Left kidney (tissue), 1 donor: ENCODE measurements at regions not wholly inside any gene's neighbourhood (a gene's known extent, or its start where the extent isn't known, plus 50 kb on each side); places are given as distances from the start of the nearest gene placed in this dataset.
"Not testable (repeated sequence)": the region's sequence is repeated elsewhere in the genome, so short reads cannot be mapped to it uniquely, and the experiment has no call there.

ENCODE experiments used
- DNase-seq: peaks from one replicate; pipeline ENCODE4 v3.0.0-alpha.2; 2013

GRCh38 chr12:124706363-124706762 lies 139.0 kb upstream of the NCOR2 start:
- DNase-seq, result no peak

DNA sequence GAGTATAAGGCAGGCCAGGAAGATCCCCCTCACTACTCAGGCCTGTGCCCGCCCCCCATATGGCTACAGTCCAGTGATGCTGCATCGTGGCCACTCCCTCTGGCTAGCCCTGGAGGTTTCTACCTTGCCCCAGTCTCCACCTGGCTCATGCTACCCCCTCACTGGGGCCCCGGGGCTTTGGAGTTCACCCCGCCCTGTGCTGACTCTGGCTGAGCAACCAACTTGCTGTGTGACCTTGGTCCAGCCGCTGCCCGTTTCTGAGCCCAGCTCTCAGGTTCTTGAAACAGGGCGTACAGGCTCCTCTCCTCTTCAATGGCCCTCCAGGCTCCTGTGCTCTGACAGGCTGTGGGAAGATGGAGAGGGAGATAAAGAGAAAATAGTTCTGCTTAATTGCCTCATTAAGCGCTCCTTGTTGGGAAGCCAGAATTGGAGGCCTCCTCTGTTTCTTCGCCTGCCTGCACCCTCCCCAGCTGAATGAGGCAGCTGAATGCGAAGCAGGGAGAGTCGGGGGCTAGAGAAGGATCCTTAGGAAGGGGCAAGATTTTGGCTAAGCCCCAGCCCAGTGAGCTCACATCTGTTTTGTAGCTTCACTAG lies 138.2 kb upstream of the NCOR2 start:
- DNase-seq, result no peak

DNA sequence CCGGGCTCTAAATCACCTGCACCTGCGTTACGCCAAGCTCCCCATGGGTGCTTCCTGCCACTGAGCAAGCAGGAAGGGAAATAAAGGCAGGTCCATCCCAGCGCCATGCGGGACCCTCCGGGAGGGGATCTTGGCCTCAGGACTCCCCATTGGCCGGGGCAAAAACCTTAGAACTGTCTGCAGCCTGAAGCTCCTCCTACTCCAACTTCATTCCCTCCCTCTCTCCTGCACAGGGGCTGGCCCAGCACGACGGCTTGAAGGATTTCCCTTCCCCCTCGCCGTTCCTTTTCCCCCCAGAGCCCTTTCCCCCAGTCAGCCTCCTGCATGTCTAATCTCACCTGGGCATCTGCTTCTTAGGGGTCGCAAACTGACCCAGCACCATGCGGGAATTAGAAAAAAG lies 137.2 kb upstream of the NCOR2 start:
- DNase-seq, result no peak

DNA sequence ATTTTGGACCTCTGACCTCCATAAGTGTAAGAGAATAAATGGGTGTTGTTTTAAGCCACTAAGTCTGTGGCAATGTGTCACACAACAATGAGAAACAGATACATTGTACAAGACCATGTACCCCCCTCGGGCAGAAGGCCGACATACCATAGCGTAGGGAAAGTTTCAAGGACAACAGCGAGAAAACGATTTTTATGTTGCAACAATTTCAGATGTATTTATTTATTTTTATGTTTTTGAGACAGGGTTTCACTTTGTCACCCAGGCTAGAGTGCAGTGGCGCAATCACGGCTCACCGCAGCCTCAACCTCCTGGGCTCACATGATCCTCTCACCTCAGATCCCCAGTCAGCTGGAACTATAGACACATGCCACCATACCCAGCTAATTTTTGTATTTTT lies 136.4 kb upstream of the NCOR2 start:
- no peak for DNase-seq

- DNase-seq, result no peak
These were observed 135.3 kb upstream of the NCOR2 start for GRCh38 chr12:124702736-124703135.

- no peak for DNase-seq
These were observed 133.6 kb upstream of the NCOR2 start for GRCh38 chr12:124700810-124701592.

GRCh38 chr12:124699909-124700308 lies 132.5 kb upstream of the NCOR2 start:
- no peak for DNase-seq

GRCh38 chr12:124698998-124699305 lies 131.5 kb upstream of the NCOR2 start:
- no peak for DNase-seq

GRCh38 chr12:124698211-124698997 lies 131.0 kb upstream of the NCOR2 start:
- DNase-seq, result no peak

- not testable (repeated sequence) for DNase-seq
These were observed 130.3 kb upstream of the NCOR2 start for GRCh38 chr12:124697722-124698121.

- no peak for DNase-seq
These were observed 129.5 kb upstream of the NCOR2 start for GRCh38 chr12:124696693-124697476.

DNA sequence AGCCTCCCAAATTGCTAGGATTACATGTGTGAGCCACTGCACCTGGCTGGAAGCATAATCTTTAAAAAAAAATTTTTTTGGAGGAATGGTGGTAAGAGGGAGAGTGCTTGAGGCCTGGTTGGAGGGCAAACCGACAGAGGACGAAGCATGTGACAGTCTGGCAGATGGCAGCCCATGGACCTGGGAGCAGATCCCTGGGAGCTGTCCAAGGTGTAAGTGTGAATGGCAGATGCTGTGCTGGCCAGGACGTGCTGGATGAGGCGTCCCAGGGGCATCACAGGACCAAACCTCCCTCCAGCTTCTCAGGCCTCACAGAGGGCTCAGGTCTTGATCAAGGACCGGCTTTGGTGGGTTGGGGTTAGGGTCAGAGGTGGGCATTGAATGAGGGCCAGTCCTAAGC lies 128.4 kb upstream of the NCOR2 start:
- DNase-seq, result no peak

DNA sequence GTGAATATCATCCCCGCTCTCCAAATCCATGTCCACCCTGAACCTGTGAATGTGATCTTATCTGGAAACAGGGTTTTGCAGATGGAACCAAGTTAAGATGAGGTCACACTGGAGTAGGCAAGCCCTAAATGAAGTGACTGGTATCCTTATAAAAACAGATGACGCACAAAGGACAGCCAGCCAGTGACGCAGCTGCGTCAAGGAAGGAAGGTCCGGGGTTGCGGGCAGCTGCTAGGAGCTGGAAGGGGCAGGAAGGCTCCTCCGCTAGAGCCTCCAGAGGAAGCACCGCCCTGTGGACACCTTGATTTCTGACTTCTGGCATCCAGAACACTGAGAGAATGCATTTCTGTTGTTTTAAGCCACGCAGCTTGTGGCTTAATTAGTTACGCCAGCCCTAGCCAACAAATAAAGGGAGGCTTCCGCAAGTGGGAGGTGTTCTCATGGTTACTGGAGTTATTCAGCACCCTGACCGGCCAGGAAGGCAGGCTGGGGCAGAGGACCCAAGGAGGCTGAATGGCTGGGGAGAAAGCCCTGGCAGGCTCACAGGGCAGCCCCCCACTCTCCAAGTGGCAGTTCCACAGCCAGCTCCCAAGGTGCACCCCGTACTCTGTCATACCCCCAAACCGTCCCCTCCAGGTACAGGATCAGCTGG lies 127.6 kb upstream of the NCOR2 start:
- DNase-seq, result peak; percentile 67

DNA sequence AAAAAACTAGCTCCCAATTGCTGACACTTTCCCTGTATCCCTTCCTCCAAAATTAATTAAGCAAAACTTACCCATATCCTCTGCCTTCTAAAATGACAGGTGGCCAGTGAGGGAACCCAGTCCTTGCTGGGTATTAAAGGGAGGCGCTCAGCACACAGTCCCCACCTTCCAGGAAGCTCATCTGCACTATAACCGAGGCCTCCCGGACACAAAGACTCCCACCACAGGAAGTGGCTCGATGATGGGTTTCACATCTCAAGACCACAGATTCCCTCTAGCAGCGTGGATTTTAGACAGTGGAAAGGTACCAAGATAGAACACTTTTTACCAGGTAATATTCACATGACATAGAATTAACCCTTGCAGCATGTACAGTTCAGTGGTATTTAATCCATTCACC lies 126.8 kb upstream of the NCOR2 start:
- DNase-seq, result no peak

DNA sequence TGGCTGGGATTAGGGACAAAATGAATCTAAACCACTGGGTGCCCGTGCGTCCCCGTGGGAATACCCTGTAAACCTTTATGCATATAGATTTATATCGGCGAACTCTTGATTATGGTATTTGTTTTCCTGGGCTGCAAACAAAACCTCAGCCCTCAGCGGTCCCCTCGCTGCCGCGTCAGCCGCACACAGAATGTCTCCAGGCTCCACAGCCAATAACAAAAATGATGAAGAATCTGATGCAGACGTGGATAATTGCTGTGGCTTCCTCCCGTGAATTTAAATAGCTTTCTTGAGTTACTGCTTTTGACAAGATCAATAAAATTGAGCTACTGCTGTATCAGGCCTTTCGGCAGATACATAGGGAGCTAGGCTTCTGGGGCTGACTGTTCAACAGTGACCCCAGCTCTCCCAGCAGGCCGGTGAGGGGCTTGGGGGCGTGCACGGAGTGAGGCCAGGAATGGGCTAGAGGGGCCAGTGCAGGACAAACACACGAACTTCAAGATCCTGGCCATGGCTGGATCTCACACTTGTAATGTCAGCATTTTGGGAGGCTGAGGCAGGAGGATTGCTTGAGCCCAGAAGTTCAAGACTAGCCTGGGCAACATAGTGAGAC lies 125.8 kb upstream of the NCOR2 start:
- DNase-seq, result no peak

GRCh38 chr12:124692443-124692842 lies 125.0 kb upstream of the NCOR2 start:
- no peak for DNase-seq

DNA sequence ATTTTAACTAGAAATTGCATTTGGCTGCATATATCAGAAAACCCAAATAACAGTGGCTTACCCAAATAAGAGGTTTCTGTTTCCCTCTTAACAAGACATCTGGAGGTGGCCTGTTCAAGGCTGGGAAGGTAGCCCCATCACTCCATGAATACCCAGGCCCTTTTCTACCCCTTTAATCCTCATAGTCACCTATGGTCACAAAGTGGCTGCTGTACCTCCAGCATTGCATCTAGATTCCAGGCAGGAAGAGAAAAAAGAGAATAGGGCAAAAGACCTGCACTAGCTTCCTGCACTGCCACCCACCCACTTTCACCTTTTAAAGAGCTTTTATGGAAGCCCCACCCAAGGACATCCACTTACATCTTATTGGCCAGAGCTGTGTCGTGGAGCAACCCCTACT lies 124.0 kb upstream of the NCOR2 start:
- DNase-seq, result no peak

- DNase-seq, result no peak
These were observed 122.2 kb upstream of the NCOR2 start for GRCh38 chr12:124689631-124690030.

GRCh38 chr12:124688356-124688992 lies 121.1 kb upstream of the NCOR2 start:
- no peak for DNase-seq

DNA sequence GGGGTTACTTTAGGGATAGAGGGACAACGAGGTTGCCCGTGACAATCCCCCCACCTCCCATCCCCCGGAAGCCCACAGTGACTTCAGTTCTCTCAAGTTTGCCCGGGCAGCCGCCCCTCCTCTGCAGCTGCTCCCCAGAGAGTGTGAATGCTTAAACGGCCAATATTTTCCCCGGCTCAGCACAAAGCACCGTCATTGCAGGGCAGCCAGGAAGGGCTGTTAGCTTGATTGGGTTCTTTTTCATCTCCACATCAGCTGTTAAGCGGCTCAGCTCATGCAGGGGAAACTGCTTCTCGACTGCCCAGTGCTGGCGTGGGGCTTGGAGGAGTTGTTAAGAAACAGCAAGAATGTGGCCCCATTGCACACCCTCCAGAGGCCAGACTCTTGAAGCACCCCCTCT lies 120.5 kb upstream of the NCOR2 start:
- no peak for DNase-seq
